Liver (tissue), 7 donors: ENCODE measurements at regions not wholly inside any gene's neighbourhood (a gene's known extent, or its start where the extent isn't known, plus 50 kb on each side); places are given as distances from the start of the nearest gene placed in this dataset.
"Not testable (repeated sequence)": the region's sequence is repeated elsewhere in the genome, so short reads cannot be mapped to it uniquely, and the experiment has no call there.

ENCODE experiments used
- DNase-seq: peaks from one replicate; pipeline ENCODE4 v3.0.0-alpha.2; 2017; ENCODE audit warnings: low spot score
- H3K27ac ChIP-seq, 2 donors: one replicate each; pipeline ENCODE4 v1.7.0; 2013; ENCODE audit warnings: inconsistent platforms in 2 of 2, low read length in 2 of 2, control low read depth in 1 of 2, low read depth in 1 of 2, mild to moderate bottlenecking in 1 of 2
- H3K27me3 ChIP-seq, 4 donors: one replicate each; pipeline versions ENCODE4 v1.6.1 to v1.7.0; 2013; ENCODE audit warnings: low read length in 3 of 4, inconsistent platforms in 1 of 4, mild to moderate bottlenecking in 1 of 4, moderate library complexity in 1 of 4; ENCODE audit not compliant: control insufficient read depth in 4 of 4, insufficient read depth in 4 of 4
- H3K36me3 ChIP-seq, 4 donors: one replicate each; pipeline versions ENCODE4 v1.6.1 to v1.7.0; 2013; ENCODE audit warnings: low read length in 3 of 4, mild to moderate bottlenecking in 3 of 4, low read depth in 1 of 4, moderate library complexity in 1 of 4; ENCODE audit not compliant: control insufficient read depth in 4 of 4, insufficient read depth in 3 of 4
- H3K4me1 ChIP-seq, 4 donors: one replicate each; pipeline versions ENCODE4 v1.6.1 to v1.7.0; 2013; ENCODE audit warnings: low read length in 3 of 4, mild to moderate bottlenecking in 3 of 4, moderate library complexity in 1 of 4; ENCODE audit not compliant: control insufficient read depth in 4 of 4, insufficient read depth in 4 of 4
- H3K4me3 ChIP-seq, 3 donors: one replicate each; pipeline versions ENCODE4 v1.6.1 to v1.7.0; 2013; ENCODE audit warnings: low read length in 3 of 3, control low read depth in 1 of 3, low read depth in 1 of 3, mild to moderate bottlenecking in 1 of 3
- H3K9ac ChIP-seq, 2 donors: one replicate each; pipeline ENCODE4 v1.7.0; 2013; ENCODE audit warnings: low read length in 2 of 2, mild to moderate bottlenecking in 2 of 2, moderate library complexity in 2 of 2, control low read depth in 1 of 2, low read depth in 1 of 2
- H3K9me3 ChIP-seq, 4 donors: one replicate each; pipeline versions ENCODE4 v1.6.1 to v1.7.0; 2013; ENCODE audit warnings: low read length in 3 of 4; ENCODE audit not compliant: control insufficient read depth in 4 of 4
- EGR1 ChIP-seq, 2 donors: IDR thresholded peaks; 2 replicates each; pipeline ENCODE4 v1.6.1; 2016 to 2018; ENCODE audit warnings: antibody characterized with exemption in 2 of 2, low read depth in 2 of 2
- FOXA1 ChIP-seq: IDR thresholded peaks from 2 replicates; pipeline ENCODE4 v1.6.1; 2016; ENCODE audit warnings: antibody characterized with exemption
- GABPA ChIP-seq, 2 donors: IDR thresholded peaks in 1 of 2; conservative IDR thresholded peaks in 1 of 2; 2 replicates each; pipeline ENCODE4 v1.6.1; 2016; ENCODE audit warnings: antibody characterized with exemption in 2 of 2, mild to moderate bottlenecking in 1 of 2, moderate library complexity in 1 of 2
- HNF4A ChIP-seq, 2 donors: conservative IDR thresholded peaks; 2 replicates each; pipeline ENCODE4 v1.6.1; 2016; ENCODE audit warnings: antibody characterized with exemption in 2 of 2, mild to moderate bottlenecking in 2 of 2
- HNF4G ChIP-seq: IDR thresholded peaks from 2 replicates; pipeline ENCODE4 v1.6.1; 2016; ENCODE audit warnings: antibody characterized with exemption
- JUND ChIP-seq, 2 donors: IDR thresholded peaks; 2 replicates each; pipeline ENCODE4 v1.6.1; 2016; ENCODE audit warnings: antibody characterized with exemption in 2 of 2
- MAX ChIP-seq: IDR thresholded peaks from 2 replicates; pipeline ENCODE4 v1.6.1; 2016; ENCODE audit warnings: antibody characterized with exemption
- NR2F2 ChIP-seq: IDR thresholded peaks from 2 replicates; pipeline ENCODE4 v1.6.1; 2016; ENCODE audit warnings: antibody characterized with exemption
- RAD21 ChIP-seq, 2 donors: IDR thresholded peaks; 2 replicates each; pipeline ENCODE4 v1.6.1; 2016; ENCODE audit warnings: antibody characterized with exemption in 2 of 2, mild to moderate bottlenecking in 2 of 2
- REST ChIP-seq: IDR thresholded peaks from 2 replicates; pipeline ENCODE4 v1.6.1; 2016; ENCODE audit warnings: antibody characterized with exemption, mild to moderate bottlenecking
- TAF1 ChIP-seq: conservative IDR thresholded peaks from 2 replicates; pipeline ENCODE4 v1.6.1; 2016; ENCODE audit warnings: antibody characterized with exemption, mild to moderate bottlenecking
- WGBS: extraction: QIAGEN DNeasy Blood & Tissue Kit; methylation state at CpG from one replicate; pipeline ENCODE4 v1.1.7; 2013; 5-methylcytosine and 5-hydroxymethylcytosine counted together
- donor health status: healthy.
- donor health status: healthy.
- donor health status: healthy.
- donor health status: healthy.

GRCh38 chr12:31184667-31185066, 111.0 kb downstream of the DDX11 start:
- not testable (repeated sequence) for H3K27ac ChIP-seq, H3K27me3 ChIP-seq, DNase-seq, H3K9me3 ChIP-seq, H3K36me3 ChIP-seq, H3K4me3 ChIP-seq, H3K4me1 ChIP-seq, H3K9ac ChIP-seq
- 97% methylated on average over 20 of the region's 20 CpGs for WGBS

- not testable (repeated sequence) for H3K27me3 ChIP-seq, H3K4me1 ChIP-seq, H3K4me3 ChIP-seq, H3K9me3 ChIP-seq, H3K9ac ChIP-seq, DNase-seq, H3K36me3 ChIP-seq, H3K27ac ChIP-seq
Observed at GRCh38 chr12:31192689-31193088, 119.0 kb downstream of the DDX11 start.

GRCh38 chr12:31195620-31196019, 122.0 kb downstream of the DDX11 start:
- not testable (repeated sequence) for H3K36me3 ChIP-seq, H3K9ac ChIP-seq, H3K4me3 ChIP-seq, H3K27me3 ChIP-seq, H3K4me1 ChIP-seq, H3K9me3 ChIP-seq, DNase-seq, H3K27ac ChIP-seq
- WGBS: 28% methylated on average over 1 of the region's 1 CpG

GRCh38 chr12:31199476-31199875, 125.8 kb downstream of the DDX11 start:
- 62% methylated on average over 4 of the region's 4 CpGs for WGBS
- H3K27ac ChIP-seq, H3K4me1 ChIP-seq, H3K27me3 ChIP-seq, H3K36me3 ChIP-seq, H3K4me3 ChIP-seq, DNase-seq, H3K9me3 ChIP-seq, H3K9ac ChIP-seq: not testable (repeated sequence)

GRCh38 chr12:31201382-31201781, 124.6 kb downstream of the SINHCAF start:
- H3K9me3 ChIP-seq: no peaks in the 10 kb centered on the region
- TF ChIP-seq HNF4G: no peak
- TF ChIP-seq MAX: no peak
- TF ChIP-seq GABPA (IDR thresholded peaks at IDR 0.05 in 1 of 2, conservative IDR thresholded peaks at IDR 0.05 in 1 of 2): no peak
- TF ChIP-seq JUND (IDR thresholded peaks at IDR 0.05): no peak
- no peak overlapping the region for H3K4me3 ChIP-seq
- H3K27ac ChIP-seq: no peak overlapping the region
- no peaks in the 10 kb centered on the region for H3K27me3 ChIP-seq
- H3K36me3 ChIP-seq: no peaks in the 10 kb centered on the region
- H3K4me1 ChIP-seq: no peaks in the 10 kb centered on the region
- no peak for DNase-seq
- no peak overlapping the region for H3K9ac ChIP-seq
- 52% methylated on average over 1 of the region's 1 CpG for WGBS

- no peak overlapping the region for H3K27ac ChIP-seq
- no peak overlapping the region for H3K4me3 ChIP-seq
- H3K9ac ChIP-seq: no peak overlapping the region
- no peaks in the 10 kb centered on the region for H3K36me3 ChIP-seq
- DNase-seq: no peak
- WGBS: 67% methylated on average over 1 of the region's 1 CpG
- H3K9me3 ChIP-seq: no peaks in the 10 kb centered on the region
- no peaks in the 10 kb centered on the region for H3K4me1 ChIP-seq
- H3K27me3 ChIP-seq: no peaks in the 10 kb centered on the region
- no peak for TF ChIP-seq RAD21 (IDR thresholded peaks at IDR 0.05)
- TF ChIP-seq REST: no peak
- no peak for TF ChIP-seq HNF4A (conservative IDR thresholded peaks at IDR 0.05)
- TF ChIP-seq JUND (IDR thresholded peaks at IDR 0.05): no peak
- no peak for TF ChIP-seq FOXA1
- TF ChIP-seq EGR1 (IDR thresholded peaks at IDR 0.05; ENCODE audit: low read depth in 2 of 2): no peak
- TF ChIP-seq NR2F2: no peak
- TF ChIP-seq GABPA (IDR thresholded peaks at IDR 0.05 in 1 of 2, conservative IDR thresholded peaks at IDR 0.05 in 1 of 2): no peak
- no peak for TF ChIP-seq TAF1
Observed at GRCh38 chr12:31203261-31203660, 122.7 kb downstream of the SINHCAF start.
